ENCODE measurements at regions not wholly inside any gene's neighbourhood (a gene's known extent, or its start where the extent isn't known, plus 50 kb on each side); places are given as distances from the start of the nearest gene placed in this dataset.

DNA sequence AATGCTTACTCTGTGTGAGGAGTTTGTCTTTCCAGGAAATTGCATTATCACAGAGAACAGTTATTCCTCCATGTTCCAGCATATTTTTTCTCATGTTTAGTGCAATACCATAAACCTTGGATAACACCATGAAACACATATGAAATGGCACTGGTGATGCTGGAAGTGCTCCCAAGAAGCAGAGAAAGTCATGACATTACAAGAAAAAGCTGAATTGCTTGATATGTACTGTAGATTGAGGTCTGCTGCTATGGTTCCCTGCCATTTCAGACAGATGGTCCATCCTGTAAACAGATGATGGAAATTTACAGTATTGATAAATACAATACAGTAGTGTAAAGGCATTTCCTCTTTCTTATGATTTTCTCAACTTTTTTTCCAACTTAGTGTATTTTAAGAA, 422.1 kb downstream of the LRRIQ3 start:
- DNase-seq (no peak), FAIRE-seq (no peak), ATAC-seq (peak in 1 of 4 donors; percentile 30)
- intact Hi-C loops (cut with DNase I): no loop called here
- Histone ChIP-seq H3K4me1 (no peaks in the 10 kb centered on the region), H3K36me3 (no peaks in the 10 kb centered on the region), H3K9me3 (no peaks in the 10 kb centered on the region), H3K27ac (no peak overlapping the region), H3K27me3 (no peaks in the 10 kb centered on the region), H3K4me3 (no peak overlapping the region)
- no peak for TF ChIP-seq CTCF (IDR thresholded peaks at IDR 0.05)

DNA sequence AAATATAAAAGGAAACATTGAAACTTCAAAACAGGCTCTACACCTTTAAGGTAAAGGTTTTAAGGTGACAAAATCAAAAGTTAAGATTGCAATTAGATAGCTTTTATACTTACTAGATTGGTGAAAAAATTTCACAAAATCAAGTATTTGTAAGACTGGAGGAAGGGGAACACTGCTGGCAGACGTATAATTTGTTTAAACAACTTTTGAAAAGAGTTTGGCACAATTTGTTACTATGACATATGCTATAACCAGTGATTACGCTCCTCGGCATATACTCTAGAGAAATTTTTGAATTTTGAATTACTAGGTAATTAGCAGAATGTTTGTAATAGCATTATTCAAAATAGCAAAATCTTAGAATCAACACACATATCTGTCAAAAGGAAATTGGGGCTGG, 425.0 kb downstream of the LRRIQ3 start:
- no peaks in the 10 kb centered on the region for H3K27me3 ChIP-seq
- H3K4me3 ChIP-seq: no peak overlapping the region
- intact Hi-C loops (cut with DNase I): no loop called here
- H3K9me3 ChIP-seq: no peaks in the 10 kb centered on the region
- TF ChIP-seq CTCF (IDR thresholded peaks at IDR 0.05): no peak
- FAIRE-seq (no peak), ATAC-seq (no peak), DNase-seq (no peak)
- H3K36me3 ChIP-seq: no peaks in the 10 kb centered on the region
- H3K27ac ChIP-seq: no peak overlapping the region
- H3K4me1 ChIP-seq: no peaks in the 10 kb centered on the region
- WGBS, 2 donors: 50 to 61% methylated on average over 3 of the region's 3 CpGs

DNA sequence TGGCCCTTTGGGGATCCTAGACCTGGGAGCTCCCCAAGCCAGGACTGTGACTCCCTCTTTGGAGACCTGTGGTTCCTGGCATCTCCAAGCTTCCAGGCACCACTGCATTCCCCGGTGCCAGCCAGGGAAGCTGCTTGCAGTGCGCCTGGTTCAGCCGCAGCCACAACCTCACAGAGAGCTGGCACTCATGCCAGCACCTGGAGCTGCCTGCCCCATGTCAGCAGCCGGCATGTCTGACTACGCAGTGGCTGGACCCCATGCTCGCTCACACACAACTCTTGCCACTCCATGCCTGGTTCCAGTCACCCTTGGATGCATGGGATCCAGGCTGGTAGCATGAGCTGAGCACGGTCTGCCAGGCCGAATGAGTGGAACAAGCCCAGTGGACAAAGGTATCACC, 426.6 kb downstream of the LRRIQ3 start:
- 83 to 95% methylated on average over 8 of the region's 8 CpGs for WGBS, 2 donors

DNA sequence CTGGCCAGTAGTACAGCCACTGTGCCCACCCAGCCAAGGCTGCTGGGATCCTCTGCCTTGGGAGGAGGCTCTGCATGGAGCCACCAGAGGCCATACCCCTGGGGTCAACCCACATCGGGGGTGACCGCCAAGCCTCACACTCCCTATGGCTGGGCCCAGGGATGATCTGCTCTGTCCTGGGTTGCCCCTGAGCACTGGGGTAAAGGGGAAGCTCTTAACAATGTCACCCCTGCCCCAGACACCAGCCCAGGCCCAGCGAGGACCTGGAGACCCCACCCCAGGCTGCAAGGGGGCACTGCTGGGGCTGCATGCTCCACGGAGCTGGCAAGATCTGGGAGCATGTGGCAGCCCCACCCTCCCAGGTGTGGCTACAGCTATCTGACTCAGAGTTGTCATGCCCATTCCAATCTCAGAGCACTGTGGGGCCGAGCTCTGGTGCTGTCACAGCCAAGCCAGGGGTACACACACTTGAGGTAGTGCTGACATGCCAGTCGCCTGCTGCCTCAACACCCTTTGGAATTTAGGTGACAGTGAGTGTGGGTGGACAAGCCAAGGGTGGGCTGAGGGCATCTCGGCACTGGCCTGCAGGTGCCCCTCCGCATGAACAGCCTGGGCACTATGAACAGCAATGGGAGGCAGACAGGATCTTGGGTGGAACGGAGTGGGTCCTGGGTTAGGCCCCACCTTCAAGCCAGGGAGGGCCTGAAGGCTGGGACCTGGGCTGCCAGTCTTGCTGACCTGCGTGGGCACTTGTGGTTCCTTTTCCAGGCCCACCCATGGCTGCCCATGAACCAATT, 427.7 kb downstream of the LRRIQ3 start:
- DNase-seq (peak in 1 of 6 donors; percentile 32), ATAC-seq (no peak), FAIRE-seq (no peak)
- Histone ChIP-seq H3K9me3 (no peaks in the 10 kb centered on the region), H3K27ac (no peak overlapping the region), H3K4me1 (no peaks in the 10 kb centered on the region), H3K36me3 (no peaks in the 10 kb centered on the region), H3K4me3 (no peak overlapping the region), H3K27me3 (no peaks in the 10 kb centered on the region)
- WGBS, 2 donors: 67 to 81% methylated on average over 10 of the region's 10 CpGs
- intact Hi-C loops (cut with DNase I): no loop called here
- TF ChIP-seq CTCF (IDR thresholded peaks at IDR 0.05): no peak

More for the DNA sequence above, 426.6 kb downstream of the LRRIQ3 start:
- Histone ChIP-seq H3K36me3 (no peaks in the 10 kb centered on the region), H3K9me3 (no peaks in the 10 kb centered on the region), H3K27me3 (no peaks in the 10 kb centered on the region), H3K27ac (no peak overlapping the region), H3K4me3 (no peak overlapping the region), H3K4me1 (no peaks in the 10 kb centered on the region)
- FAIRE-seq: no peak
- intact Hi-C loops (cut with DNase I): no loop called here
- TF ChIP-seq CTCF (IDR thresholded peaks at IDR 0.05): no peak
- DNase-seq: peak in 1 of 6 donors; percentile 44
- ATAC-seq: no peak

DNA sequence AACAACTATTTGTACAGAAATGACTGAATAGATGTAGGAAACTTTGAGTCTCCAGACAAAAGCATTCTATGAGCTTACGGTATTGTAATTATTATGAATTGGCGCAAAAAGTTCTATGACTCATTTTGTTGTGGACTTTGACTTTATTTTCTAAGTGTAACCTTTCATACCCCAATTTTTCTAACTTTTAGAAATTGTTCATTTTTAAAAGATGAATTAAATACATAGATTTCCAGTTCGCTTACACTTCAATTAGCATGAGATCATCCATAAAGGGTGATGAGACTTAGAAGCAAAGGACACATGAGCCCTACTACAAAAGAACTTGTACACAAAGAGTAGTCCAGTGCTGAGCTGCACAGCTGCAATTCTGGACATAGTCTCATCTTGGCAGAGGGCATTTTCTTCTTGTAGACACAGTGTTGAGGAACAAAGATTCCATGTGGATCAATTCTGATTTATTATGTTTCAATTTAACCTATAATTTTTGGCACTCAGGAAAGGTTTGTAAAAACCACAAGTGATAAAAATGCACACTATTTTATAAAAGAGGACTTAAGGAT, 431.1 kb downstream of the LRRIQ3 start:
- no peaks in the 10 kb centered on the region for H3K9me3 ChIP-seq
- no peaks in the 10 kb centered on the region for H3K4me1 ChIP-seq
- no peak overlapping the region for H3K27ac ChIP-seq
- ATAC-seq (no peak), FAIRE-seq (no peak), DNase-seq (no peak)
- H3K4me3 ChIP-seq: no peak overlapping the region
- no peaks in the 10 kb centered on the region for H3K27me3 ChIP-seq
- intact Hi-C loops (cut with DNase I): no loop called here
- WGBS, 2 donors: 68 to 73% methylated on average over 3 of the region's 3 CpGs
- TF ChIP-seq CTCF (IDR thresholded peaks at IDR 0.05): no peak
- no peaks in the 10 kb centered on the region for H3K36me3 ChIP-seq

All from pancreas (tissue), 10 donors.